C4-2B (cell line): ENCODE measurements at regions not wholly inside any gene's neighbourhood (a gene's known extent, or its start where the extent isn't known, plus 50 kb on each side); places are given as distances from the start of the nearest gene placed in this dataset.

Experiments used
- CTCF ChIP-seq: fragments of 450-650 bp; conservative IDR thresholded peaks from 2 replicates; pipeline ENCODE4 v1.5.1; 2017; ENCODE audit warnings: mild to moderate bottlenecking
- ZFX ChIP-seq: fragments of 450-650 bp; IDR thresholded peaks from 2 replicates; pipeline ENCODE4 v1.6.1; 2017

- TF ChIP-seq CTCF (no peak), ZFX (no peak)
Observed at GRCh38 chr11:38498721-38499120, 1900.7 kb upstream of the RAG2 start.
